ENCODE measurements at regions not wholly inside any gene's neighbourhood (a gene's known extent, or its start where the extent isn't known, plus 50 kb on each side); places are given as distances from the start of the nearest gene placed in this dataset.
"Not testable (repeated sequence)": the region's sequence is repeated elsewhere in the genome, so short reads cannot be mapped to it uniquely, and the experiment has no call there.

DNA sequence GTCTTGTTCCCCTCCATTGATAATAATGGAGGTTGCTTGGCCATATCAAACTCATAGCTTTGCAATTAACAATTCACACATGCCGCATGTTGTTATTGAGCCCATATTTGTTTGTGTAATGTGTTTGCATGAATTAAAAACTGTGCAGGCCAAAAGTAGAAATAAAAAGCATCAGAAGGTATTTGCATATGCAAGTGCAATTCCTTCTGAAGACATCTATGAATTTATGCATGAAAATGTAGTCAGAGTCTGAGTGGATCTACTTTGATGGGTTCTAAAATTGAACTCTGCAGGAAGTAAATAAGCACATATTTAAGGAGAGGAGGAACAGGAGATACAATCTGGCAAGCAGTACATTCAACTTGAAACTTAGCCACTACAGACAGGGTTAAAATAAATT is 1004.6 kb upstream of the WWC1 start:
- DNase-seq = no peak

DNA sequence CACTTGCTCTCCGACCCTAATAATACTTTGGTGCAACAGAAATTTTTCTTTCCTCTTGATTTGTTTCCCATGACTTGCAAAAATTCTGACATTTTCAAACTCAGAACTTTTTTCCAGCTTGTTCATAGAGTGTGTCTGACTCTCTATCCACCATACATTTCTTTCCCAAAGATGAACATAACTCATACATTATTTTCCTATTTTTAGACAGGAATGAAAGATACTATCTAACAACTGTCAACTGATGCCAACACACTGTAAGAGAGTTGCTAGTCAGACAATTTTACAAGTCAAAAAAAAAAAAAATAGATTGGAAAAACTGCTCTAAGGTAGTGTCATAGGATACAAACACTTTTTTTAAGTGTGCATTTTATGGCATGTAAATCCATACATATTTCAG is 1001.0 kb upstream of the WWC1 start:
- no peak for DNase-seq

DNA sequence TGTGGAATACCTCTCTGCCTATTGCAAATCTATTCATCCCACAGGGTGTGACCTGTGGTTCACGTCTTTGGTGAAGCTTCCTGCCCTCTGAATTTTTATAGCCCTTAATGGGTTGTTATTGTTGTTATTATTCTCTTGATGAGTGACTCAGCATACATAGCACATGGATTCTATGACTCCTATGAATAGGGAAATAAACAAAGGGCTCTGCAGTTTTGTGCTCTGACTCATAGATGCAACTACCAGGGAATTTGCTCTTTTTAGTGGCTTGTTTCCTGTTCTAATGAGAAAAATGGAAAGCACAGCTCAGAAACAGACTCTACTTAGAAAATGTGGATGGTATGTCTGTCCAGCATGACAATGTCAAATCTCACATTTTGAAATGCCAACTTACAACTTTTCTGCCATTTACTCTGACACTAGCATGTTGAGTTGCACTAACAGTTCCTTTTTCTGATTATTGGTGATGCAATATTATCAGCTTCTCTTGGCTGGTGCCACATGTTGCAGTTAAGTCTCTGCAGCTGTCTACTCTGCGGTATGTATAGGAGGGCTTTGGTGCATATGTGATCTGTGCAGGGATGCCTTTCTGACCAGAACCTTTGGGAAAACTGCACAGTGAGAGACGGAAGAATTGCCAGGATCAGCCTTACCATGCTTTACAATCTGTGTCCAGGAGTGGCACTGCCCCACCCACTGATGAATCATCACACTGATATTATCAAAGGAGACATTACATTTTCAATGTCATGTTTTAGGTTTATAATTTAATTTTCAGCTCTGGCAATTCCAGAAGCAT is 996.4 kb upstream of the WWC1 start:
- no peak for DNase-seq

DNA sequence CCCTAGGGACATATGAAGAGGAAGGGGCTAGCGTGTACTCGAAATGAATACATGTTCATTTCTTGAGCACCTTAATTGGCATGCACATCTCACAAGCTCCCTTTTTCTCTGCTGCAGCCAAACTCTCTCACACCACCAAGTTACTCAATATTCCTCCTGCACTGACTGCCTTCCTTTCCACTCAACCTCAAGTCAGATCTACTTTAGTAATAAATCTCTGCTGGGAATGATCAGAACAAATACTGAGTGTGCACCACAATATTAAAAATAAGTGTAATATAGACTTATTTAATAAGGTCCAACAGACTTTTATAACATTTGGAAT is 995.8 kb upstream of the WWC1 start:
- DNase-seq = no peak

DNA sequence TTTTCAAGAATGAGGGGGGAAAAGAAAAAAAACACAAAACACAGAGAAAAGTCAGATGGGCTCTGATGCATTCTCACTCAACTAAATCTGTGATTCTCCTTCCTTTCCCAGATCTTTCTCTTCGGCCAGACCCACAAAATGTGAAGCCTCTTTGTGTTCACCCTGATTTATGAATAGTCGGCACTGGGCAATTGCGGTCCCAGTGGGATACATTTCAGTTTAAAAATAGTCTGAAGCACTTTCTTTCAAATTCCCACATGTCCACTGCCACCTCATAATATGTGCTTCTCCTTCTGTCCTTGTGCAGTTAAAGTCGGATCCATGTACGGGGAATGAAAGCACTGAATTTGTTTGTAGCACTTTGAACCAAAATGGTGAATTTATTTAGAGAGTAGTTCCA is 995.4 kb upstream of the WWC1 start:
- DNase-seq = no peak

DNA sequence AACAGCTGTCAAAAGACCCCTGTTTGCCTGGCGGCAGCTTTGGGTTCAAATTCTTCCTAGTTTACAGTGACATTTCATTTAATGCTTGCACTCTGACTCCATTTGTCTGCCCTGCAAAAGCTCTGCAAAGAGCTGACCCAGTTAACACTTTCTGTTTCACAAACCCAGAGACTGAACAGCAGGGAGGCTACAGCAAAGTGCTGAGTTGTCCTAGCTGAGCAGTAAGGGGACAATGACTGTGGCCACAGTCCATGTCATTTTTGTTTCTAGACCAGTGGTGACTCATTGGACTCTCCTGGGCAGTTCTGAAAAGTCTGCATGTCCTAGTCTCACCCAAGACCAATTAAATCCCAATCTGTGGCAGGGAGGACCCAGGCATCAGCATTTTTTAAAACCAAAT is 994.8 kb upstream of the WWC1 start:
- no peak for DNase-seq

DNA sequence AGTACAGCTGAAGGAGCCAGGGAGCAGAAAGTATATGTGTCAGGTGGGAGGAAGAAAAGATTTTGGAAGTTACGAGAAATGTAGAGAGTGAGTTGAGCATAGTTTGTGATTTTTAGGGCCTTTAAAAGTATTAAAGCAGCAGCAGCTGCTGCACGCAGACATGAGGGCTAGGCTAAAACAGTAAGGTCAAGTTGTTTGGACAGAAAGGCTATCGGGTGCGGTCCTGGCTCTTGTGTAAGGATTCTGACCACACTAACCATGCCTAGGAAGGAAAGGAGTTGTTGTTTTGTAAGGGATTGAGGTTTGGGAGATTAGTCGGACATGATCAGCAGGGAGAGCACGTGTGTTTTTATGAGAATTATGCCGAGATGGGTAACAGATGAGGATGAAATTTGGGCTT is 991.6 kb upstream of the WWC1 start:
- not testable (repeated sequence) for DNase-seq

DNA sequence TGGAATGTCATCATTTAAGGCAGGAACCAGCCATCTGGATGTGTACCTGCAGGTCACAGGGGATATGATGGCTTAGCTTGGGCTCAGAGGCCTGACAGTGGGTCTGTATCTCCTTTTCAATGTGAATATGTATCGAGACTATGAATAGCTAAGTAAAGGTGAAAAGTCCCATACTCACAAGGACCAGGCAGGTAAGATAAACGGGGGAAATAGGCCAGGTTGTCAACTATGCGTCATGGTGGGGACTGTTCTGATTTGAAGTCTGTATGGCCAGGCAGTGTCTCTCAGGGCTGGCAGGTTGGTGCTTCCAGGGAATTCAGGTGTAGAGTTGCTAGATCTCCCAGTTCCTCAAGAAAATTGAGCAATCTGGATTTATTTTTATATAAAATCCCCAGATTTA is 987.9 kb upstream of the WWC1 start:
- no peak for DNase-seq

DNA sequence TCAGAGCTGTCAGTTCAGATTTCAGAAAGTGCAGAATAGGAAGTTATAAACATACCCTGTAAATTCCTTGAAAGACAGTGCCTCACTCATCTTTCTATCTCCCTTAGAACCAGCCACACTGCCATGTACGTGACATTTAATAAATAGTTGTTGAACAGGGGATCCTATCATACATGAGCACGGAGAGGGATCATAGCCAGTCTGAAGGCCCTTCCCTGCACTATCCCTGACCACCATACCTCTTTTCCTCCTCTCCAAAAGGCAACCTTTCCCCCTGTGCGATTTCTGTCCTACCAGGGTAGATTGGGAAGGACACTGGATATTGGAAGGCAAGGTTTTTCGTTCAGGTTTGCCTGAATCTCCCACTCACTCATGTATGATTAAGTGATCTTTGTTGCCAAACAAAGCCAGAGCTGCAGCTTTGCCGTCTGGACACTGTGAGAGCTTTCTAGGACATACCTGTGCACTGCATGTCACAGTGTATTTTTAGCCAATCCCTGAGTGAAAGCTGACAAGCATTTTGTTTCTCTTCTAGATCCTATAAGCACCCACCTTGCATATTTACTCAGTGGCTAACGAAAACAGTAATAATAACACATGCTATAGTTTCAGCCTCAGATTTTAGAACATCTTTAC is 986.5 kb upstream of the WWC1 start:
- no peak for DNase-seq

DNA sequence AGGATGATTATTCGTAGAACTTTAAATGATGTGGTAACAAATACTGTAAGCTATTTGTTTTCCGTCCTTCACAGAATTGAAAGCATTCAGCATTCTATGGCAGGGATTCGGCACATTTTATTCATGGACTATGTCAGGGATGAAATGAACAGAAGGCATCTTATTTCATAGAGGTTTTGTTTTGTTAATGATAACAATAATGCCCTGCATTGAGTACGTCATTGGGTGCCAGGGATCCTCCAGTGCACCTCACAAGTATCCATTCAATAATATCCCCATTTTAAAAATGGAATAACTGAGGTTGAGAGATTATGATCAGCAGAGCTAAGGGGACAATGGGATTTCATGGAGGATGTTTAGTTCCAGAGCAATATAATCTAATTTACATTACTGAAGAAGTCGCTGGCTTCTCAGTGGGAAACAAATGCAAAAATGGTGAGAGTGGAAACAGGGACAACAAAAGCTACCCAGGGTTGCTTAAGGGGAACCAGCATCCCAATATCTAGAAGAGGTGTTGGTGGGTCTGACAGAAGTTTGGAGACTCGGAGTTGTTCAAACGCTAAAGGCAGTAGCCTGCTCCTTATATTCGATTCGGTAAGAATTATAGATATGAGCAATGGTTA is 985.7 kb upstream of the WWC1 start:
- no peak for DNase-seq

DNA sequence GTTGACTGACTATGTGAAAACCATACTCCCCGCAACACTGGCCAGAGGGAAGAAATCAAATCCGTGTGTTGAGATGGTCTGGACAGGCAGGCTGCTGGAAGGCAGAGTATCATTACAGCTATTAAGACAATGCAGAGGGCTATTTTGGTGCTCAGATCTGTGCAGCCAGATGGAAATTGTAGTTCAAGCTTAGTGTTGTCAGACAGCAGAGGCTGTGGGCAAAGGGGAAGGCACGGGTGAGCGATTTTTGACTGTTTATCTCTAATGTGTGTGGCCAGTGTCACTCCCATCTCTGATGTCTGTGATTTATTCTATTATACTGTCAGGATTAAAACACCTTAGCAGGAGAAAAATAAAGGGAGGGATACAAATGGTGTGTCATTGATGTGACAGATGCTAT is 984.4 kb upstream of the WWC1 start:
- no peak for DNase-seq

DNA sequence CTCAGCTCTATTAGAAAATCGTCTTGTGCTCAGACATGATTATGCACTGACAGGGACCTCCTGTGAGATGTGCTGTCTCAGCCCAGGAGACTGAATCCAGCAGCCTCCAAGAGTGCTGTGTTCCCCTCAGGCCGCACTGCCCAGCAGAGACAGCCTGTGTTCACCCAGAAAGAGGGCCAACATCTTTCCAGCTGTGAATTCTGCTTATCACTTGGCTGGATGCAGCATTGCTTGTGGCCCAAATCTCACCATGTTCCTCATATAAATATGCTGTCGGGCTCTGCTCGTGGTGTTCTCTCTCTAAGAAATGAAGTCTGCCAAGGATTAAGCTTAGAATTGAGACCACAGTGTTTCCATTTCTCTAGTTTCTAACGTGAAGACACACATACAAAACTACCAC is 983.0 kb upstream of the WWC1 start:
- DNase-seq = no peak

DNA sequence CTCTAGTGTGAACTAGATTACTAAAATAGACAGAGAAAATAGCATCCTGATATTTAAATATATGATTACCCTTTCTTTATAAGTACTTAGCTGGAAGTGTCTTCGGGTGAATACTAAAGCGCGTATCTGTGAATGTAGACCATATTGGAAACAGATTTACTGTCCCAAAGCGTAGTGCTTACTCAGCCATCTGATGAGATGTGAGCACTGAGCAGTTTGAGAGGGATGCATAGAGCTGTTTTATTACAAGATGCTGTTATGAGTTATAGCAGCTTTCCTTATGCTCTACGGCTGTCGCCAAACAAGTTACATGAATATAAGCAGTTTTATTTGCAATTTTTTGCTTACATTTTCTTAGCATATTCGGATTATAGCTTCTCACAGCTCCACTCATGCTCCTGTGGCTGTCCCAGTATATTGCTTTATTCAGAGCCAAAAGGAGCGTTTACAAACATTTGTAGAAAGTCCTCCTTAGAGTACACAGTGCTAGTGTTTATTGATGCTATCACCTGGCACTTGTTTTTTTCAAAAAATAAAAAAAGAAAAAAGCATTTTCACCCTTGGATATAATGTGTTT is 981.4 kb upstream of the WWC1 start:
- no peak for DNase-seq

DNA sequence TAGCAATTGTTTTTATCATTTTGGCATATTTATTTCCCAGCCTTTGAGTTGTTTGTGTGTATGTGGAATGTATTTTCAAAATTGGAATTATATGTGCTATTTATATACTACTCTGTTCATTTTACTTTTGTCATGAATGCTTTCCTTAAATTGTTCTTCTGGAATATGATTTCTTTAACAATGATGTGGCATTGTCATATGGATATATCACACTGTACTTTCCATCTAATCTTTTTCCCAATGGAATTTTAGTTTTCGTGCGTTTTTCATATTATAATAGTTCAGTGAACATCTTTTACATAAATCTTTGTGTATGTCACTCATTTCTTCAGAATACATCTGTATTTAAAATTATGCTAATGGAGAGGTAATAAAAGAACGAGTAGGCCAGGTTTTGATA is 980.1 kb upstream of the WWC1 start:
- no peak for DNase-seq

DNA sequence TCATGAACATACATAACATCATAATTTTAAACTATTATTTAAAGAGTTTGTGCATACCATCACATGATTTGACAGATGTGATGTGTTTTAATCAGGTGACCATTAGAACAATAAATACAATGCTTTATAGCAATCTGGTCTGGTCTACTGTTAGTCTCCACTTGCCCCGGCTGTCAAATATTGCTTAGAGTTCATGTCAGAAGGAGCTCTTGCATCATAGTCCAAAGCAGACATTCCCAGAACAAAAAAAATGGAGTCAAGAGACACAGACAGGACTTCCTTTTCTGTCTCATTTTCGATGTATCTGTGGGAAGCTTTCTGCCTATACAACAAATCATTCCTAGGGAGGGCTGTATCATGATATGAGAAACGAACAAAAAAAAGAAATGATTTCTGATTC is 979.2 kb upstream of the WWC1 start:
- no peak for DNase-seq

DNA sequence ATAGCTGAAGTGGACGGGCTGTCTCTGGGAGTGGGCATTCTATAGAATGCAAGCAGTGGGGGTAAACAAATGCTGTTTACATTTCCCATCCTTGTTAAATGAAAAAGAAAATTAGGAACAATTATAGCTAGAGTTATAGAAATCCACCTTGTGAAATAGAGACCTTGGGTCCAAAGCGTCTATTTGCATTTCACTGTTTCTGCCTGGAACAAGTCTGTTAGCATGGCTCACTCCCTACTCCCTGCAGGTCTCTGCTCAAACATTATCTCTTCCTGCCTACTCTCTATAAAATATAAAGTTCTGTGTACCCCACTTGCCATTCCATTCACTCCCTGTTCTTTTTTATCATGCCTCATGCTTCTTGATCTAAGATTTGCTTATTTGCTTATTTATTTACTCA is 975.7 kb upstream of the WWC1 start:
- DNase-seq = no peak

DNA sequence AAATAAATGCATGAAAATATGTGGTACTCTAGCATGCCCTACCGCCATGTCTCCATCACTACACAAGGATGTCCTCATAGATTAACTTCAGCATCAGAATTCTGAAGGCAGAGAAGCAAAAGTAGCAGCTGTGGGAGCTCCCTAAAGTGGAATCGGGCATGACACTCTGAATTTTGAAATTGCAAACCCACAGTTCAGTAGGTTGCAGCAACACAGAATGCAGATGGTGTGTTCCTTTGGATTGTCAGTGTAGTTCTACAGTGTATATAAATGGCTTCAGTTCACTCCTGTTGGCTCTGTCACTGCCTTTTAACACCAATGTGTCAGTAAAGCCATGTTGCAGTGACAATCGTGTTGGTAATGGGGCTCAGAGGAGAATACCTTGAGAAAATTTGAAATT is 973.6 kb upstream of the WWC1 start:
- no peak for DNase-seq

DNA sequence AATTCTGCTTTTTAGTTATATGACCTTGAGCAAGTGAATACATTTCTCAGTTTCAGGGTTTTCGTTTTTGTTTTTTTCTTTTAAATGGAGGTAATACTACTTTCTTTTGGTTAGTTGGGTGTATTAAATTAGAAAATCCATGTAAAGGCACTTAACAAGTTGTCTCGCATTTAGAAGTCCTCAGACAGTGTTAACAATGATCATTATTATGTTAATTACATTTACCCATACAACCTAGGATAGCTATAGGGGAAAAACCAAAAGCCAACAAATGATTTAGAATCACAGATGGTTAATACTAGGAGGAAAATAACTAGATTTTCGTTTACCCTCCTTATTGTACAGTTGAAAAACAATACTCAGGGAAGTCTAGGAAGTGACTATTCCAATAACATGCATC is 972.2 kb upstream of the WWC1 start:
- no peak for DNase-seq

DNA sequence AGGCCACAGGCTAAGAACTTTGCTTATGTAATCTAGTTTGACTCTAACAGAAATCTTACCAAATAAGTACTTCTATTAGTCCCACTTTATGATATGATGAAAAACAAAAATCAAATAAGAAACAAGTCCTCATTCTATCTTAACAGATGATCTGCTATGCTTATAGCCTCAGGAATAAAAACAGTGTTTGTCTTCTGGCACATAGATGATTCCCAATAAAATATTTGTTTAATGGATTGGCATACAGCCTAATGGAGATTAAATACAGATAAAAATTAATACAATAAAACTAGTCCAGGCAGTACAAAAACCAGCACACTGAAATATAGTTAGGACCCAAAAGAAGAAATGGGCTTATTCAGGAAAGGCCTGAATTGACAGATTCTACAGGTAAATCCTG is 971.4 kb upstream of the WWC1 start:
- DNase-seq = no peak

DNA sequence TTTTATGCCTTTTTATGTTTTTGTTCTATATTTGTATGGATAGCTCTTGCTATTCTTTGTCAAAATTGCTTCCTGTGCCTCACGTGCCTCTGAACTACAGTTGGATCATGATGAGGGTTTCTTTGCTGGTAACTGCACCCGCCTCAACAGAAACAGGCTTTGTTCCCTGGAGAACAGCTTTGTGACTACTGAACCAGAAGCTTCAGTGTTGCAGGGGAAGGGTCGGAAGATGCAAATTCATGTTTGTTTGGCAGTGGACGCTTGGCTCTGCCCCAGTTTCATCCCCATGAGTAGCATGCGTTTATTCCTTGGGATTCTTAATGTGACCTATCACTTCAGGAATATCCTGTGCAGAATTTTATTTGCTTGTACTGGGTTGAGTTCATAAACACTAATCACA is 959.1 kb upstream of the WWC1 start:
- no peak for DNase-seq

DNA sequence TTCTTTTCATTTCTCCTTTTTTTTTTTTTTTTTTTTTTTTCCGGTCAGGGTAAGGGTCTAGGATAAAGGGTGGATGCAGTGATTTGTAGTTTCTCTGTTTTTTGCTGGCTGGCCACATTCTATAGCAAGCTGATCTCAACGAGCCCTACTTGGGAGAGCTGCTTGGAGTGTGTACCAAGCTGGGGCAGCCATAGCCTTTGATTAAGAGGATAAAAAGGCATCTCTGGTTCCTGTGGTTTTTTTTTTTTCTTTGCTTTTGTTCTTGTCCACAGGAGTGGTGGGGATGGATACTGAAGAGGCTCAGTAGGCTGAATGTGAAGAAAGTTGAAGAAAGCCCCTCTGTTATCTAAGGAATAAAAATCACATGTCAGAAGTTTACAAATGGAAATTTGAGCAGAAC is 955.3 kb upstream of the WWC1 start:
- no peak for DNase-seq

DNA sequence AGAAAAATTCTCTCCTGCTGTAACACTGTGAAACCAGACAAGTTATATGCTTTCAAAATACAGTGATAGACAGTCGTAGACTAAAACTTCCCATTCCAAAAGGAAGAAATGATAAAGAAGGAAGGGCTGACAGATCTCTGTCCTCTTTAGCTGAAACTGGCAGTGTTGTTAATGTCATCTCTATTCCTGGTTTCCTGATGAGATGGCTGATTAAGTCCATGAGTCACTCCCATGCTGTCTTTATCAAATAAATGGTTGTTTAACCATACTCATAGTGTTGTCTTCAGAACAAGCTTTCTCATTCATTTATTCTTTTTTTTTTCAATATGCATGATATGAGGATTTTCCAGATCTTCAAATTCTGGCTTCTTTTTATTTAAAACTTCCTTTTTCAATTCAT is 952.2 kb upstream of the WWC1 start:
- DNase-seq = no peak

DNA sequence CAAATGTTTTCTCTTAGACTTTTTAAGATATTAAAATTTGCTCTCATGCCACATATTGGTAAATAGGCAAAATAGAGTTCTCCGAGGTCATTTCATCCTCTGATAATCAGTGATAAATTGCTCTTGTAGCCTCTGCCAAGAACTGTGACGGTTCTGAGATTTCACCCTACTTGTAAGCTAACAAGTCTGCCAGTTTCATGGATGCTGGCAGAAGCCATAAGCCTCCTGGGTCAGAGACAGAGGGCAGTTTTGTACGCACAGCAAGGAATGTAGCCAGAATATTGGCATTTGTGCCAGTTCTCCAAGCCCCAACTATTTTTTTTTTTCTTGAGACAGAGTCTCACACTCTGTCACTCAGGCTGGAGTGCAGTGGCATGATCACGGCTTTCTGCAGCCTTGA is 945.0 kb upstream of the WWC1 start:
- DNase-seq = no peak

DNA sequence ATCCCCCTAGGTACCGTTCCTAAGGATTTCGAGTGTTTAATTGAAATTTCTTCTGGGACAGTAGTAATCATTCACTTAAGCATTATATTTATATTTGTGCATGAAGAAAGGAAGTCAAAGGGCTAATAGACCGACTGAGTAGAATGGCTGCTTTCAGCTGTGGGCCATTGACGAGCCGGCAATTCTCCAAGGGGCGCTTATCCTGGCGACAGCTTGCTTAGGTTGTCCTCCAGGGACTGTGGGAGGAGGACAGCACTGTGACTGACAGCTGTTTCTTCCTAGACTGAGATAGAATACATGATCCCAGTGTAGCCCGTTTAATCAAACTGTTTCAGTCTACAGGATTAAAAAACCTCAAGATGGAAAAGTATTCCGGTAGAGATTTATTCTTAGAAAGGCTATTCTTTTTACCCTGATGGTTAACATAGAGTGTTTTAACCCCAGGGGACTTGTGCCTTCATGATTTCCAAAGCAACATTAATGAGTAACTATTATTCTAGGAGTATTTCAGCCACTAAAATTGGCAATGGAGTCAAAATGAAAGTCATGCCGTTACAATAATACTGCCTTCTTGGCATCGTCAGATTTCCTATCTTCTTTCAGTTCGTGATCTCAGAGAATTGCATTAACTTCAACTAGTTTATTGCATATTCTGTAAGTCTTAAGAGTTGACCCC is 943.1 kb upstream of the WWC1 start:
- no peak for DNase-seq
